Right lobe of liver (tissue), 6 donors: ENCODE measurements at regions not wholly inside any gene's neighbourhood (a gene's known extent, or its start where the extent isn't known, plus 50 kb on each side); places are given as distances from the start of the nearest gene placed in this dataset.
"Not testable (repeated sequence)": the region's sequence is repeated elsewhere in the genome, so short reads cannot be mapped to it uniquely, and the experiment has no call there.

ENCODE experiments used
- ATAC-seq, 4 donors: fragments of 200-7000 bp; cut with Tn5 transposase; one replicate each; pipeline ENCODE4 v1.9.1; 2020; ENCODE audit warnings: mild to moderate bottlenecking in 4 of 4, moderate library complexity in 4 of 4
- DNase-seq, 3 donors: peaks; one replicate each; pipeline ENCODE4 v3.0.0-alpha.2; 2020
- H3K27ac ChIP-seq, 3 donors: fragments of 200-600 bp; one replicate each; pipeline ENCODE4 v1.8.0; 2022
- H3K27me3 ChIP-seq, 2 donors: fragments of 200-600 bp; one replicate each; pipeline ENCODE4 v1.8.0; 2022
- H3K36me3 ChIP-seq, 4 donors: fragments of 200-600 bp; sonication (generic) in 1 of 4; one replicate each; pipeline versions ENCODE4 v1.5.1 to v1.8.0; 2017 to 2022; ENCODE audit warnings: control low read depth in 1 of 4
- H3K4me1 ChIP-seq, 4 donors: fragments of 200-600 bp; sonication (generic) in 1 of 4; one replicate each; pipeline versions ENCODE4 v1.5.1 to v1.8.0; 2017 to 2022; ENCODE audit warnings: control low read depth in 1 of 4
- H3K4me3 ChIP-seq, 3 donors: fragments of 200-600 bp; one replicate each; pipeline ENCODE4 v1.8.0; 2022
- H3K9me3 ChIP-seq, 4 donors: fragments of 200-600 bp; sonication (generic) in 1 of 4; one replicate each; pipeline versions ENCODE4 v1.5.1 to v1.8.0; 2017 to 2022; ENCODE audit warnings: control low read depth in 1 of 4
- CTCF ChIP-seq, 4 donors: fragments of 200-600 bp in 3 of 4; fragments of 450-650 bp in 1 of 4; IDR thresholded peaks; one replicate each; pipeline versions ENCODE4 v1.5.1 to v1.8.0; 2016 to 2022; ENCODE audit warnings: antibody characterized with exemption in 4 of 4, mild to moderate bottlenecking in 2 of 4
- POLR2A ChIP-seq: fragments of 450-650 bp; IDR thresholded peaks from one replicate; pipeline ENCODE4 v1.6.1; 2017; ENCODE audit warnings: antibody characterized with exemption, mild to moderate bottlenecking
- WGBS: methylation state at CpG from one replicate; pipeline ENCODE4 v1.1.6; 2018; ENCODE audit warnings: low coverage, low lambda C conversion rate; ENCODE audit not compliant: insufficient coverage; ENCODE audit errors: missing lambda C conversion rate; 5-methylcytosine and 5-hydroxymethylcytosine counted together
- intact Hi-C, 2 donors: fragments of 100-400 bp; cut with DNase I; formaldehyde crosslinking; loops; one replicate each; pipeline versions ENCODE4 v1.11.2 to v1.14.1; 2022
- donor health status: DM: no; HTN: yes; CAD: no.
- donor health status: DM: no; HTN: no; CAD: no.
- donor health status: DM: no; HTN: no; CAD: no.
- donor health status: DM: no; HTN: yes; CAD: no.
- donor health status: DM: no; HTN: yes; CAD: no.

GRCh38 chr2:103183061-103183460 is 421.2 kb downstream of the TMEM182 start:
- no peaks in the 10 kb centered on the region for H3K9me3 ChIP-seq
- WGBS, result 33% methylated on average over 1 of the region's 1 CpG

GRCh38 chr2:103196802-103197201 is 435.0 kb downstream of the TMEM182 start:
- DNase-seq, result no peak
- 42% methylated on average over 3 of the region's 3 CpGs for WGBS
- intact Hi-C loops, result no loop called here
- TF ChIP-seq POLR2A, result no peak
- no peak for ATAC-seq
- Histone ChIP-seq H3K4me1 (no peaks in the 10 kb centered on the region), H3K27ac (no peak overlapping the region), H3K9me3 (no peaks in the 10 kb centered on the region), H3K27me3 (no peaks in the 10 kb centered on the region), H3K36me3 (no peaks in the 10 kb centered on the region), H3K4me3 (no peak overlapping the region)

More at GRCh38 chr2:103183061-103183460, 421.2 kb downstream of the TMEM182 start:
- Histone ChIP-seq H3K27me3 (no peaks in the 10 kb centered on the region), H3K4me3 (no peak overlapping the region), H3K4me1 (no peaks in the 10 kb centered on the region), H3K36me3 (no peaks in the 10 kb centered on the region), H3K27ac (no peak overlapping the region)
- no peak for TF ChIP-seq POLR2A
- TF ChIP-seq CTCF (IDR thresholded peaks at IDR 0.05), result no peak
- intact Hi-C loops, result no loop called here
- DNase-seq, result no peak
- ATAC-seq, result no peak

GRCh38 chr2:103200774-103201173 is 438.9 kb downstream of the TMEM182 start:
- not testable (repeated sequence) for ATAC-seq, DNase-seq
- 20% methylated on average over 1 of the region's 4 CpGs for WGBS

GRCh38 chr2:103208916-103209315 is 447.1 kb downstream of the TMEM182 start:
- Histone ChIP-seq H3K4me1 (no peaks in the 10 kb centered on the region), H3K36me3 (no peaks in the 10 kb centered on the region), H3K9me3 (no peaks in the 10 kb centered on the region), H3K27me3 (no peaks in the 10 kb centered on the region), H3K27ac (no peak overlapping the region), H3K4me3 (no peak overlapping the region)
- DNase-seq (no peak), ATAC-seq (no peak)
- 7% methylated on average over 1 of the region's 3 CpGs for WGBS
- no peak for TF ChIP-seq POLR2A
- no peak for TF ChIP-seq CTCF (IDR thresholded peaks at IDR 0.05)
- intact Hi-C loops, result no loop called here

More at GRCh38 chr2:103200774-103201173, 438.9 kb downstream of the TMEM182 start:
- H3K4me3 ChIP-seq, H3K4me1 ChIP-seq, H3K27me3 ChIP-seq, H3K9me3 ChIP-seq, intact Hi-C loops, H3K36me3 ChIP-seq, H3K27ac ChIP-seq: not testable (repeated sequence)

GRCh38 chr2:103213028-103213542 is 451.3 kb downstream of the TMEM182 start:
- 6% methylated on average over 2 of the region's 3 CpGs for WGBS
- H3K27ac ChIP-seq, result no peak overlapping the region
- TF ChIP-seq CTCF (IDR thresholded peaks at IDR 0.05), result no peak
- TF ChIP-seq POLR2A, result no peak
- DNase-seq (no peak), ATAC-seq (no peak)
- no peak overlapping the region for H3K4me3 ChIP-seq
- H3K36me3 ChIP-seq, result no peaks in the 10 kb centered on the region
- H3K4me1 ChIP-seq, result no peaks in the 10 kb centered on the region
- H3K27me3 ChIP-seq, result no peaks in the 10 kb centered on the region
- intact Hi-C loops, result no loop called here
- no peaks in the 10 kb centered on the region for H3K9me3 ChIP-seq

GRCh38 chr2:103218516-103218915 is 456.7 kb downstream of the TMEM182 start:
- H3K27me3 ChIP-seq, result no peaks in the 10 kb centered on the region
- H3K36me3 ChIP-seq, result no peaks in the 10 kb centered on the region
- no peaks in the 10 kb centered on the region for H3K9me3 ChIP-seq
- no peak for TF ChIP-seq CTCF (IDR thresholded peaks at IDR 0.05)
- TF ChIP-seq POLR2A, result no peak
- no peaks in the 10 kb centered on the region for H3K4me1 ChIP-seq
- DNase-seq (no peak), ATAC-seq (no peak)
- intact Hi-C loops, result no loop called here
- H3K4me3 ChIP-seq, result no peak overlapping the region
- no peak overlapping the region for H3K27ac ChIP-seq
